GM12878 (cell line): ENCODE measurements at regions not wholly inside any gene's neighbourhood (a gene's known extent, or its start where the extent isn't known, plus 50 kb on each side); places are given as distances from the start of the nearest gene placed in this dataset.

Experiments used
- BCLAF1 ChIP-seq: fragments of 450-650 bp; IDR thresholded peaks from 2 replicates; pipeline ENCODE4 v1.6.1; 2017; ENCODE audit warnings: antibody characterized with exemption, mild to moderate bottlenecking, moderate library complexity
- EZH2 ChIP-seq: IDR thresholded peaks from 2 replicates; pipeline ENCODE4 v1.6.1; 2012; ENCODE audit warnings: low read depth, mild to moderate bottlenecking, control low read depth, inconsistent platforms, low read length, borderline replicate concordance; ENCODE audit not compliant: control insufficient read depth
- FOXK2 ChIP-seq: fragments of 450-650 bp; IDR thresholded peaks from 2 replicates; pipeline ENCODE4 v1.6.1; 2017; ENCODE audit warnings: mild to moderate bottlenecking, moderate library complexity
- MAX ChIP-seq: IDR thresholded peaks from 2 replicates; pipeline ENCODE4 v1.6.1; 2012; ENCODE audit warnings: low read depth, low read length, improper control_type of control experiment
- MEF2A ChIP-seq: IDR thresholded peaks from 2 replicates; pipeline ENCODE4 v1.6.1; 2011; ENCODE audit warnings: low read depth, mild to moderate bottlenecking, low read length, moderate library complexity; ENCODE audit not compliant: insufficient read depth
- POLR2AphosphoS2 ChIP-seq: IDR thresholded peaks from 2 replicates; pipeline ENCODE4 v1.6.1; 2011; ENCODE audit warnings: low read depth, mild to moderate bottlenecking, low read length, improper control_type of control experiment, moderate library complexity
- SP1 ChIP-seq: IDR thresholded peaks from one replicate; pipeline ENCODE4 v1.6.1; 2011; ENCODE audit warnings: low read depth, low read length
- SREBF2 ChIP-seq: IDR thresholded peaks from 2 replicates; pipeline ENCODE4 v1.6.1; 2012; ENCODE audit warnings: mild to moderate bottlenecking, low read length
- YY1 ChIP-seq: IDR thresholded peaks from 2 replicates; pipeline ENCODE4 v1.6.1; 2011; ENCODE audit warnings: low read depth, mild to moderate bottlenecking, low read length
- ZBED1 ChIP-seq: IDR thresholded peaks from 2 replicates; pipeline ENCODE4 v1.6.1; 2016; ENCODE audit warnings: borderline replicate concordance
- ZNF687 ChIP-seq: fragments of 450-650 bp; IDR thresholded peaks from 2 replicates; pipeline ENCODE4 v1.6.1; 2017; ENCODE audit warnings: mild to moderate bottlenecking, moderate library complexity
- ZSCAN29 ChIP-seq: fragments of 450-650 bp; IDR thresholded peaks from 2 replicates; pipeline ENCODE4 v1.6.1; 2017; ENCODE audit warnings: mild to moderate bottlenecking, moderate library complexity
- TF ChIP-seq, protein P1 (sequence below), 3 experiments: IDR thresholded peaks in 2 of 3; conservative IDR thresholded peaks in 1 of 3; 2 replicates each; pipeline ENCODE4 v1.5.1; 2011; ENCODE audit warnings: low read depth in 3 of 3, low read length in 3 of 3, mild to moderate bottlenecking in 3 of 3, control low read depth in 2 of 3, moderate library complexity in 2 of 3, inconsistent platforms in 1 of 3, mixed read lengths in 1 of 3; ENCODE audit not compliant: control insufficient read depth in 2 of 3, insufficient read depth in 1 of 3; ENCODE audit errors: extremely low read depth in 1 of 3
- TF ChIP-seq, protein P2 (sequence below): fragments of 450-650 bp; IDR thresholded peaks from 2 replicates; pipeline ENCODE4 v1.6.1; 2018; ENCODE audit warnings: borderline replicate concordance, mild to moderate bottlenecking; ENCODE audit not compliant: partially characterized antibody

- TF ChIP-seq MAX (no peak), ZBED1 (no peak), ZSCAN29 (no peak), POLR2AphosphoS2 (no peak), BCLAF1 (no peak), EZH2 (no peak), FOXK2 (no peak), ZNF687 (no peak), SP1 (no peak), SREBF2 (no peak), MEF2A (no peak), YY1 (no peak)
- TF ChIP-seq, protein P1, sequence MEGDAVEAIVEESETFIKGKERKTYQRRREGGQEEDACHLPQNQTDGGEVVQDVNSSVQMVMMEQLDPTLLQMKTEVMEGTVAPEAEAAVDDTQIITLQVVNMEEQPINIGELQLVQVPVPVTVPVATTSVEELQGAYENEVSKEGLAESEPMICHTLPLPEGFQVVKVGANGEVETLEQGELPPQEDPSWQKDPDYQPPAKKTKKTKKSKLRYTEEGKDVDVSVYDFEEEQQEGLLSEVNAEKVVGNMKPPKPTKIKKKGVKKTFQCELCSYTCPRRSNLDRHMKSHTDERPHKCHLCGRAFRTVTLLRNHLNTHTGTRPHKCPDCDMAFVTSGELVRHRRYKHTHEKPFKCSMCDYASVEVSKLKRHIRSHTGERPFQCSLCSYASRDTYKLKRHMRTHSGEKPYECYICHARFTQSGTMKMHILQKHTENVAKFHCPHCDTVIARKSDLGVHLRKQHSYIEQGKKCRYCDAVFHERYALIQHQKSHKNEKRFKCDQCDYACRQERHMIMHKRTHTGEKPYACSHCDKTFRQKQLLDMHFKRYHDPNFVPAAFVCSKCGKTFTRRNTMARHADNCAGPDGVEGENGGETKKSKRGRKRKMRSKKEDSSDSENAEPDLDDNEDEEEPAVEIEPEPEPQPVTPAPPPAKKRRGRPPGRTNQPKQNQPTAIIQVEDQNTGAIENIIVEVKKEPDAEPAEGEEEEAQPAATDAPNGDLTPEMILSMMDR (IDR thresholded peaks at IDR 0.05 in 2 of 3, conservative IDR thresholded peaks at IDR 0.05 in 1 of 3; ENCODE audit: control insufficient read depth in 2 of 3, extremely low read depth in 1 of 3, insufficient read depth in 1 of 3, low read depth in 3 of 3, low read length in 3 of 3): no peak
- TF ChIP-seq, protein P2, sequence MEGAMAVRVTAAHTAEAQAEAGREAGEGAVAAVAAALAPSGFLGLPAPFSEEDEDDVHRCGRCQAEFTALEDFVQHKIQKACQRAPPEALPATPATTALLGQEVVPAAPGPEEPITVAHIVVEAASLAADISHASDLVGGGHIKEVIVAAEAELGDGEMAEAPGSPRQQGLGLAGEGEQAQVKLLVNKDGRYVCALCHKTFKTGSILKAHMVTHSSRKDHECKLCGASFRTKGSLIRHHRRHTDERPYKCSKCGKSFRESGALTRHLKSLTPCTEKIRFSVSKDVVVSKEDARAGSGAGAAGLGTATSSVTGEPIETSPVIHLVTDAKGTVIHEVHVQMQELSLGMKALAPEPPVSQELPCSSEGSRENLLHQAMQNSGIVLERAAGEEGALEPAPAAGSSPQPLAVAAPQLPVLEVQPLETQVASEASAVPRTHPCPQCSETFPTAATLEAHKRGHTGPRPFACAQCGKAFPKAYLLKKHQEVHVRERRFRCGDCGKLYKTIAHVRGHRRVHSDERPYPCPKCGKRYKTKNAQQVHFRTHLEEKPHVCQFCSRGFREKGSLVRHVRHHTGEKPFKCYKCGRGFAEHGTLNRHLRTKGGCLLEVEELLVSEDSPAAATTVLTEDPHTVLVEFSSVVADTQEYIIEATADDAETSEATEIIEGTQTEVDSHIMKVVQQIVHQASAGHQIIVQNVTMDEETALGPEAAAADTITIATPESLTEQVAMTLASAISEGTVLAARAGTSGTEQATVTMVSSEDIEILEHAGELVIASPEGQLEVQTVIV: no peak
Measured at GRCh38 chr17:70542876-70543275, 373.5 kb downstream of the KCNJ2 start.
